WTC11 (cell line): ENCODE measurements at regions not wholly inside any gene's neighbourhood (a gene's known extent, or its start where the extent isn't known, plus 50 kb on each side); places are given as distances from the start of the nearest gene placed in this dataset.

ENCODE experiments used
- ATAC-seq: fragments of 200-7000 bp; cut with Tn5 transposase; 2 replicates; pipeline ENCODE4 v1.10.0; 2021; ENCODE audit warnings: mild to moderate bottlenecking, moderate library complexity
- CTCF ChIA-PET: fragments of 300-600 bp; sonication (Branson Sonifier 250); formaldehyde crosslinking; loops from one replicate; lab custom pipeline; 2021; ENCODE audit warnings: antibody characterized with exemption; lab: Charles Lee
- POLR2A ChIA-PET: fragments of 350-600 bp; sonication (Branson Sonifier 250); formaldehyde crosslinking; loops from one replicate; lab custom pipeline; 2021; ENCODE audit warnings: antibody characterized with exemption; lab: Charles Lee
- DNase-seq: peaks from one replicate; pipeline ENCODE4 v3.0.0; 2021; ENCODE audit warnings: low spot score
- H3K27ac Mint-ChIP-seq: 2 replicates; pipeline ENCODE4 v1.8.0; 2021; ENCODE audit warnings: mixed read lengths
- H3K27me3 Mint-ChIP-seq: 2 replicates; pipeline ENCODE4 v1.8.0; 2021; ENCODE audit warnings: low read depth, mild to moderate bottlenecking, moderate library complexity, mixed read lengths
- H3K36me3 Mint-ChIP-seq: 2 replicates; pipeline ENCODE4 v1.8.0; 2021; ENCODE audit warnings: mixed read lengths
- H3K4me1 Mint-ChIP-seq: 2 replicates; pipeline ENCODE4 v1.8.0; 2022; ENCODE audit warnings: mixed read lengths
- H3K4me3 Mint-ChIP-seq: 2 replicates; pipeline ENCODE4 v1.8.0; 2021; ENCODE audit warnings: mild to moderate bottlenecking, moderate library complexity, mixed read lengths
- H3K9me3 Mint-ChIP-seq: 2 replicates; pipeline ENCODE4 v1.8.0; 2021; ENCODE audit warnings: mixed read lengths
- AR ChIP-seq: fragments of 250-450 bp; sonication (Bioruptor Pico); IDR thresholded peaks from 2 replicates; pipeline ENCODE4 v1.9.0; 2021; ENCODE audit warnings: mild to moderate bottlenecking
- ARID4B ChIP-seq: sonication (generic); formaldehyde crosslinking; IDR thresholded peaks from 2 replicates; pipeline ENCODE4 v1.8.0; 2023; ENCODE audit warnings: missing genetic modification reagents, mild to moderate bottlenecking, borderline replicate concordance
- CDX4 ChIP-seq: fragments of 250-450 bp; sonication (Bioruptor Pico); IDR thresholded peaks from 2 replicates; pipeline ENCODE4 v1.9.0; 2021; ENCODE audit warnings: moderate library complexity, mild to moderate bottlenecking, inconsistent platforms, borderline replicate concordance
- ELF4 ChIP-seq: sonication (generic); formaldehyde crosslinking; IDR thresholded peaks from 2 replicates; pipeline ENCODE4 v1.8.1; 2022; ENCODE audit warnings: low read depth, mild to moderate bottlenecking, moderate library complexity, missing genetic modification reagents
- ERG ChIP-seq: fragments of 250-450 bp; sonication (Bioruptor Pico); IDR thresholded peaks from 2 replicates; pipeline ENCODE4 v1.8.0; 2021; ENCODE audit warnings: mild to moderate bottlenecking
- FOXJ3 ChIP-seq: sonication (generic); formaldehyde crosslinking; IDR thresholded peaks from 2 replicates; pipeline ENCODE4 v1.9.0; 2021; ENCODE audit warnings: missing genetic modification reagents, mild to moderate bottlenecking, borderline replicate concordance
- FOXP1 ChIP-seq: sonication (generic); formaldehyde crosslinking; IDR thresholded peaks from 2 replicates; pipeline ENCODE4 v1.8.0; 2022; ENCODE audit warnings: missing genetic modification reagents, mild to moderate bottlenecking, moderate library complexity, borderline replicate concordance
- HMGXB4 ChIP-seq: sonication (generic); formaldehyde crosslinking; IDR thresholded peaks from 2 replicates; pipeline ENCODE4 v1.8.1; 2023; ENCODE audit warnings: mild to moderate bottlenecking, moderate library complexity, missing genetic modification reagents
- IRF1 ChIP-seq: sonication (generic); formaldehyde crosslinking; IDR thresholded peaks from 2 replicates; pipeline ENCODE4 v1.8.0; 2023; ENCODE audit warnings: missing genetic modification reagents
- NR3C1 ChIP-seq: sonication (generic); formaldehyde crosslinking; conservative IDR thresholded peaks from 2 replicates; pipeline ENCODE4 v1.8.1; 2023; ENCODE audit warnings: low read depth, mild to moderate bottlenecking, missing genetic modification reagents
- PREB ChIP-seq: sonication (generic); formaldehyde crosslinking; IDR thresholded peaks from 2 replicates; pipeline ENCODE4 v1.8.1; 2022; ENCODE audit warnings: mild to moderate bottlenecking, missing genetic modification reagents, moderate library complexity, borderline replicate concordance
- SMAD3 ChIP-seq: sonication (generic); formaldehyde crosslinking; IDR thresholded peaks from 2 replicates; pipeline ENCODE4 v1.8.0; 2022; ENCODE audit warnings: missing genetic modification reagents, mild to moderate bottlenecking, borderline replicate concordance
- SOX15 ChIP-seq: fragments of 250-450 bp; sonication (Bioruptor Pico); IDR thresholded peaks from 2 replicates; pipeline ENCODE4 v1.9.0; 2021; ENCODE audit warnings: mild to moderate bottlenecking
- STAT6 ChIP-seq: sonication (generic); formaldehyde crosslinking; conservative IDR thresholded peaks from 2 replicates; pipeline ENCODE4 v1.8.1; 2023; ENCODE audit warnings: mild to moderate bottlenecking, low read depth, missing genetic modification reagents, moderate library complexity
- TP53 ChIP-seq: sonication (generic); formaldehyde crosslinking; IDR thresholded peaks from 2 replicates; pipeline ENCODE4 v1.8.1; 2023; ENCODE audit warnings: mild to moderate bottlenecking, missing genetic modification reagents
- USF1 ChIP-seq: sonication (generic); formaldehyde crosslinking; IDR thresholded peaks from 2 replicates; pipeline ENCODE4 v1.8.0; 2022; ENCODE audit warnings: mild to moderate bottlenecking, missing genetic modification reagents
- ZNF138 ChIP-seq: sonication (generic); formaldehyde crosslinking; conservative IDR thresholded peaks from 2 replicates; pipeline ENCODE4 v1.8.1; 2022; ENCODE audit warnings: mild to moderate bottlenecking, moderate library complexity, missing genetic modification reagents

GRCh38 chr3:167078070-167078622 lies 302.0 kb downstream of the ZBBX start:
- Mint-ChIP-seq H3K36me3 (no peaks in the 10 kb centered on the region), H3K9me3 (no peaks in the 10 kb centered on the region), H3K4me1 (peaks cover 10% of the 10 kb centered on the region), H3K4me3 (no peak overlapping the region), H3K27ac (peak overlapping the region; percentile 16; the same call in 1 of the 2 replicates), H3K27me3 (no peaks in the 10 kb centered on the region)
- CTCF ChIA-PET = no interaction called here
- DNase-seq = no peak
- POLR2A ChIA-PET = no interaction called here
- ATAC-seq = peak; percentile 67
- TF ChIP-seq SOX15 (CRISPR knock-in tag) (no peak), FOXJ3 (CRISPR knock-in tag) (no peak), TP53 (CRISPR knock-in tag) (no peak), HMGXB4 (CRISPR knock-in tag) (no peak), FOXP1 (CRISPR knock-in tag) (no peak), ARID4B (CRISPR knock-in tag) (no peak), SMAD3 (CRISPR knock-in tag) (no peak), USF1 (CRISPR knock-in tag) (no peak), CDX4 (CRISPR knock-in tag) (no peak), STAT6 (no peak), ELF4 (CRISPR knock-in tag) (no peak), IRF1 (CRISPR knock-in tag) (no peak), ZNF138 (CRISPR knock-in tag) (no peak), AR (CRISPR knock-in tag) (no peak), PREB (CRISPR knock-in tag) (no peak), NR3C1 (CRISPR knock-in tag) (no peak), ERG (CRISPR knock-in tag) (no peak)
